GM21423 (cell line): ENCODE measurements at regions not wholly inside any gene's neighbourhood (a gene's known extent, or its start where the extent isn't known, plus 50 kb on each side); places are given as distances from the start of the nearest gene placed in this dataset.

Source experiments
- ATAC-seq: cut with Tn5 transposase; IDR thresholded peaks from one replicate; pipeline ENCODE4 v1.9.1; 2021; ENCODE audit warnings: mild to moderate bottlenecking, moderate library complexity; ENCODE audit not compliant: unreplicated experiment

DNA sequence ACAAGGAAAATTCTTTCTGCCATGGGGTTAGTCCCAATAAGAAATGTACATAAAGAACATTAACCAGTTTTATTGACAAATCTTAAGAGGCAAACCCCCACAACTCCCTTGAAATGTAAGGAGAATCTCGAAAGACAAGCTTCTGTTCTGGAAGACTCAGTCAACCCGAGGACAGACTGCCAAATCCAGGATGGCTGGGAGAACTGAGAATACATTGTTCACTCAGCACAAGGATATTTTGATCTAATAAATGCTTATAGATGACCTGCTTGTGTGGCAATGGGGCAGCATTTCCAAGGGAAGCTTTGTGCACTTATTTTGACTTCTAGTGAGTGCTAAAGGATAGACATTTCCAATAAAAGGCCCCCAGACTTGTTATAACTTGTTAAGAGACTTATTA lies 280.4 kb downstream of the DHX15 start:
- no peak for ATAC-seq

GRCh38 chr4:24298911-24299310 lies 285.4 kb downstream of the DHX15 start:
- ATAC-seq: no peak

- ATAC-seq: no peak
Measured at GRCh38 chr4:24287096-24287495, 297.3 kb downstream of the DHX15 start.

- ATAC-seq: no peak
Measured at GRCh38 chr4:24285759-24286158, 298.6 kb downstream of the DHX15 start.

DNA sequence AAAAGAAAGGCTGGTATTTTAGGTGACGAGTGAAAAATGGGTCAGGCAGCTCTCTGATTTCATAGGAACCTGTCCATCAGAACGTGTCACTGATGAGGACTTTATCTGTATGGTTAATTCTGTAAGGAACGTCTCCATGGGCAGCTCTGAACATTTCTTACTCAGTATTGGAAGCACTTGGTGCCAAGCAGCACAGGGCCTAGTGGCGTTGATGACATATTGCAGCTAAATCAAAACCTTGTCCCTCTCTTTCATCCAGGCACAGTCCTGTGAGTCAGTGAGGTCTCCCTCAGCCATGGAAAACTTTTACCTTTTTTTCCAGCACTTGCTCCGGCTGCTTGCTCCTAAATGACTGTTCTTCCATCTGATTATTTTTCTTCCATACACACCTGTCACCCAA lies 301.9 kb downstream of the DHX15 start:
- ATAC-seq: no peak

GRCh38 chr4:24279911-24280375 lies 304.4 kb downstream of the DHX15 start:
- ATAC-seq: no peak

GRCh38 chr4:24279469-24279868 lies 304.9 kb downstream of the DHX15 start:
- ATAC-seq: no peak

GRCh38 chr4:24278693-24279092 lies 305.7 kb downstream of the DHX15 start:
- ATAC-seq: no peak

DNA sequence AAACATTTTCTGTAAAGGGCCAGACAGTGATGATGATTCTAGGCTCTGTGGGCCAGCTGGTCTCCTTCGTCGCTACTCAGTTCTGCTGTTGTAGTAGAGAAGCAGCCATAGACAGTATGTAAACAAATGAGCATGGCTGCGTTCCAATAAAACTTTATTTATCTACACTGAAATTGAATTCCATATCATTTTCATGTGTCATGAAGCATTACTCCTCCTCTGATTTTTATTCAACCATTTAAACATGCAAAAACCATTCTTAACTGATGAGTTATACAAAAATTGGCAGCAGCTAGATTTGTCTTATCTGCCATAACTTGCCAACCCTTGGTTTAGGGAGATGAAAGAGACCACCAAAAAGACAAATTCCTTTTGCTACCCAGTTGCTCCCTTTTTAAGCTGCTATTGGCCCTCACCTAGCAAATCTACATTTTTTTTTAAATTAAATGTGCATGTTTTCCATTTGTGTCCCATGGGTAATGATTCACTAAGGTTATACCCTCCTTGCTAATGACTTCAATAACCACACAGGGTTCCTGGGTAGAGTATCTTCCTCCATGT lies 309.9 kb downstream of the DHX15 start:
- ATAC-seq: no peak

GRCh38 chr4:24273136-24273535 lies 311.2 kb downstream of the DHX15 start:
- no peak for ATAC-seq

DNA sequence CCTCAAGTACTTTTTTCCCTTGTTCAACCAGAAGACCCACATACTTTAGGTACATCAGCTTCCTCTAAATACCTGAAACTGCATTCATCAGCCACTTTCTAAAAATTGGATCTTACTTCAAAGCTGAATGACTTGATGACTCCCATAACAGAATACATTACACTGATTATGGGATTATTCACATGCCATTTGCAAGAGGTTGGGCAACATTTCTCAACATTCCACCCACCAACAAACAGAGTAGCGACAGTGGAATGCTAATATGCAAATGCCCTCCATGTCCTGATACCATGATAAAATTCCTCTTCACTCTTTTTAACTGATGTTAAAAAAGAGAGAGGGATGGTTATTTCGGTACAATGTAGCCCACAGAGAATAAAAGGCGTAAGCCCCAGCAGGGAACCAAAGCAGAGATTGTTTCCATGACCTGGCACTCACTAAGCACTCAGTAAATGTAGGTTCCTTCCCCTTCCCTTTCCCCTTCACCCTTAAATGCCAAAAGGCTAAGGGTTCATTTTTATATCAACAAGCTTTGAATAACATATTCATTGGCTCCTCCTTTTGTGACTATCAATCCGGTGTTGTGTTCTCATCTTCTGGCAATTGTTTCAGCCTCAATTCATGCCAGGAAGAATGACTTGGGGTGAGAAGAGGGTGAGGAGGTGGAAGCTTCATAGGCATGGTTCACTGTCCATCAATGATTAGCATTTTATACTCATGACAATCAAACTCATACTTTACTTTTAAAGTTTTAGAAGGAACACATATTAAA lies 317.2 kb downstream of the DHX15 start:
- ATAC-seq: no peak

GRCh38 chr4:24265989-24266388 lies 318.4 kb downstream of the DHX15 start:
- ATAC-seq: no peak

DNA sequence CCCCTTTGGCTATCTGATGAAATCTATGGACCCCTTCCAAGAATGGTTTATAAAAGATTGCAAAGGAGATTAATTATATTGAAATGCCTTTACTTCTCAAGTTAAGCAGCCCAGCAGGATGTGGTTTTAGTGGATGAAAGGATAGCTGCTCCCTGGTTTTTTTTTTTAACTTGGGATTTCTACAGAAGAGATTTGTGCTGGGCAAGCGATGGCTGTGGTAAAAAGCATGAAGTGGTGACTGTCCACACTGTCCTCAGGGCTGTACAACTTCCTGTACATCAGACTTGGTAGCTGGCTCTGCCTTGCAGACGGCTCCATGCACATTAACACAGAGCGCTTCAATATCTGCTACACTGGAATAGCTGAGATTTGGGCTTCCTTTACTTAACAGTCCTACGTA lies 321.7 kb downstream of the DHX15 start:
- ATAC-seq: no peak

GRCh38 chr4:24262084-24262483 lies 322.3 kb downstream of the DHX15 start:
- no peak for ATAC-seq

GRCh38 chr4:24260923-24261564 lies 323.3 kb downstream of the DHX15 start:
- ATAC-seq: no peak

DNA sequence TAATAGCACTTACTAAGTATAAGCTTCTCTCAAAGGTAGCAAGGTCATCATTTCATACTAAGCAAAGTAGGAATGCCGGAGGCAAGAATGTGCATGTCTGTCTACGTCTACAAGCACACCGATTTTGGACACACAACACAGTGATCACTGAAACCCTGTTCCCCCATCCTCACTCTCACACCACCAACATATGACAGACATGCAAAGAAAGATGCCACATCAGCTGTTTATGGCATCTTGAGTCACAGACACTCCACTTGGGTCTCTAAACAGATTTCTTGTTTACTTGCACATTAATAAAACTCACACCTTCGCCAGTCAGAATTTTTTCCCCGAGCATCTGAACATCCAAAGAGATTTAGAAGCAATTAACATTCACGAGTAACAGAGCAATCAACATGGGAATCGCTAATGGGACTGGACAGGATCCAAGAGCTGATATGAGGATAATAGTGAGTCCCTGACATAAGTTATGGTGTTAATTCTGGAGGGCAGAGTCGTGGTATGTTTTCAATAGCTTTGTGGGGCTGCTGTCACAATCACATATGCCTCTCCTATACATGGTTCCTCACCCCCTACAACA lies 324.1 kb downstream of the DHX15 start:
- ATAC-seq: no peak

DNA sequence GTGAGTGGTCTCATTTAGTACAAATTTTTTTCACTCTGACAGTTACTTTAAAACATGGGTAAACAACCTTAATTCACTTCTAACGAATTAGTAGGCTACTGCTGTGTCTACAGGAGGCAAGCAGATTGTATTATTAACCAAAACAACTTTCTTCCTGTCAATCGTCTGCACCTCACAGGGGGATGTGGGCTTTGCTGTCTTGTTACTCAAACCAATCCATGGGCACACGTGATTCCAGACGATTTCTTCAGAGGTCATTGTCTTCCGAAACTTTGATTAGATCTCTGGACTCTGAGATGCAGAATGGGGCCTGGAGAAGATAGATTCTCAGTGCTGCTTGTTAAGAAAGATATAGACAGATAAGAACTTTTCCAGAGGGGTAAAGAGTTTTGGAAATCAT lies 327.8 kb downstream of the DHX15 start:
- ATAC-seq: no peak

GRCh38 chr4:24256066-24256465 lies 328.3 kb downstream of the DHX15 start:
- ATAC-seq: no peak

- ATAC-seq: no peak
Measured at GRCh38 chr4:24252121-24252520, 332.2 kb downstream of the DHX15 start.

DNA sequence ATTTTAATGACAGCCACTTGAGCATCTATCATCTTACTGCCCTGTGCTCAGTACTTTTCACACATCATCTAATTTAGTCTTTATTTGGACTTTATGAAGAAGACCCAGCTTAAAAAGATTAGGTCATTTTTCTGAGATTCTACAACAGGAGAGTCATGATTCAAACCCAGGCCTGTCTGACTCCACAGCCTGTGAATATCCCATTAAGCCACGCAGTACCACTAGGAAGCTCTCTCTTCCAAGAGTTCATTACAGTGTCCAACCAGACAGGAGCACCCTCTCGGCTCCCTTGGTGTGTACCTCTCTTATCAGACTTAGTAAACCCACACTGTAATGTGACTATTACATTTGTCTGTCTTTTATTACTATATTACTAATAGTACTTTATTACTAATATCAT lies 332.8 kb downstream of the DHX15 start:
- no peak for ATAC-seq

GRCh38 chr4:24249972-24250371 lies 334.4 kb downstream of the DHX15 start:
- no peak for ATAC-seq
